ENCODE measurements at regions not wholly inside any gene's neighbourhood (a gene's known extent, or its start where the extent isn't known, plus 50 kb on each side); places are given as distances from the start of the nearest gene placed in this dataset.

- ATAC-seq (ENCODE audit: insufficient read depth, low read depth) (no peak), DNase-seq (no peak)
- Histone ChIP-seq H4K20me1 (ENCODE audit: insufficient read depth, low read length) (no peaks in the 10 kb centered on the region), H3K36me3 (ENCODE audit: insufficient read depth, low read length) (no peaks in the 10 kb centered on the region), H3K27ac (ENCODE audit: low read length) (no peak overlapping the region), H3K79me2 (ENCODE audit: insufficient read depth, low read length) (no peaks in the 10 kb centered on the region), H3K27me3 (ENCODE audit: insufficient read depth, low read length, poor library complexity) (no peaks in the 10 kb centered on the region), H3K4me3 (ENCODE audit: low read depth in 1 of 2, low read length in 2 of 2) (no peak overlapping the region), H3K9me3 (ENCODE audit: insufficient read depth, low read length, severe bottlenecking) (peaks cover 4% of the 10 kb centered on the region), H3K4me2 (ENCODE audit: insufficient read depth, low read length) (no peak overlapping the region), H2AFZ (ENCODE audit: low read depth, low read length) (no peak overlapping the region), H3K4me1 (ENCODE audit: insufficient read depth, low read length) (peaks cover 11% of the 10 kb centered on the region), H3K9ac (ENCODE audit: low read depth, low read length) (no peak overlapping the region)
- TF ChIP-seq CTCF (IDR thresholded peaks at IDR 0.05; ENCODE audit: borderline replicate concordance, extremely low read depth, low read length, poor library complexity, severe bottlenecking) = no peak
Observed at GRCh38 chr1:90574692-90575370, 142.3 kb downstream of the BARHL2 start.

DNA sequence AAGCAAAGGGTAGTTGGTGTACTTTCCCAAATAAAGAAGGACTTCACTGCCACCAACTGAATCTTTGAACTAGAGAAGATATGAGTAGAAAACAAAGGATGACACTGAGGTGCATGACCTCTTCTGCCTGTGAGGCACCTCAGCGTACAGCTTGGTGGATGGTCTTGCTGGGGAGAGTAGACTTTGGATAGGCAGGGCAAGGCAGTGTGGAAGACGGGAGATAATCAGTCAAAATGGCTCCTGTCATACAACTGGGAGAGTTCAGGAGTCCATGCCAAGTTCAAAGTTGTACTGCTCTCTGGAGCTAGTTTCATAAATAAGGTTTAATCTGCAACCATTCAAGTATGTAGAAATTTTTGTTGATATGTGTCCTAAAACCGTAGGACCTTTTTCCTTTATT lies 143.4 kb downstream of the BARHL2 start:
- Histone ChIP-seq H3K9me3 (ENCODE audit: insufficient read depth, low read length, severe bottlenecking) (peaks cover 4% of the 10 kb centered on the region), H3K36me3 (ENCODE audit: insufficient read depth, low read length) (no peaks in the 10 kb centered on the region), H3K4me3 (ENCODE audit: low read depth in 1 of 2, low read length in 2 of 2) (no peak overlapping the region), H3K27ac (ENCODE audit: low read length) (no peak overlapping the region), H3K4me1 (ENCODE audit: insufficient read depth, low read length) (peaks cover 13% of the 10 kb centered on the region), H3K9ac (ENCODE audit: low read depth, low read length) (no peak overlapping the region), H3K27me3 (ENCODE audit: insufficient read depth, low read length, poor library complexity) (no peaks in the 10 kb centered on the region), H3K79me2 (ENCODE audit: insufficient read depth, low read length) (no peaks in the 10 kb centered on the region), H2AFZ (ENCODE audit: low read depth, low read length) (no peak overlapping the region), H4K20me1 (ENCODE audit: insufficient read depth, low read length) (no peaks in the 10 kb centered on the region), H3K4me2 (ENCODE audit: insufficient read depth, low read length) (no peak overlapping the region)
- ATAC-seq (ENCODE audit: insufficient read depth, low read depth) (no peak), DNase-seq (no peak)
- no peak for TF ChIP-seq CTCF (IDR thresholded peaks at IDR 0.05; ENCODE audit: borderline replicate concordance, extremely low read depth, low read length, poor library complexity, severe bottlenecking)
- TF ChIP-seq EZH2 (IDR thresholded peaks at IDR 0.05; ENCODE audit: borderline replicate concordance, low read depth, low read length, severe bottlenecking) = no peak

- TF ChIP-seq EZH2 (IDR thresholded peaks at IDR 0.05; ENCODE audit: borderline replicate concordance, low read depth, low read length, severe bottlenecking) (no peak), CTCF (IDR thresholded peaks at IDR 0.05; ENCODE audit: borderline replicate concordance, extremely low read depth, low read length, poor library complexity, severe bottlenecking) (no peak)
- Histone ChIP-seq H3K79me2 (ENCODE audit: insufficient read depth, low read length) (no peaks in the 10 kb centered on the region), H3K36me3 (ENCODE audit: insufficient read depth, low read length) (no peaks in the 10 kb centered on the region), H3K4me2 (ENCODE audit: insufficient read depth, low read length) (no peak overlapping the region), H3K9ac (ENCODE audit: low read depth, low read length) (no peak overlapping the region), H3K27ac (ENCODE audit: low read length) (no peak overlapping the region), H3K4me3 (ENCODE audit: low read depth in 1 of 2, low read length in 2 of 2) (no peak overlapping the region), H3K27me3 (ENCODE audit: insufficient read depth, low read length, poor library complexity) (no peaks in the 10 kb centered on the region), H3K4me1 (ENCODE audit: insufficient read depth, low read length) (peaks cover 24% of the 10 kb centered on the region), H4K20me1 (ENCODE audit: insufficient read depth, low read length) (no peaks in the 10 kb centered on the region), H3K9me3 (ENCODE audit: insufficient read depth, low read length, severe bottlenecking) (peaks cover 4% of the 10 kb centered on the region), H2AFZ (ENCODE audit: low read depth, low read length) (no peak overlapping the region)
- ATAC-seq (ENCODE audit: insufficient read depth, low read depth) (no peak), DNase-seq (no peak)
Observed at GRCh38 chr1:90572446-90572845, 144.7 kb downstream of the BARHL2 start.

Data from DND-41 (cell line).